ENCODE measurements at regions not wholly inside any gene's neighbourhood (a gene's known extent, or its start where the extent isn't known, plus 50 kb on each side); places are given as distances from the start of the nearest gene placed in this dataset.

DNA sequence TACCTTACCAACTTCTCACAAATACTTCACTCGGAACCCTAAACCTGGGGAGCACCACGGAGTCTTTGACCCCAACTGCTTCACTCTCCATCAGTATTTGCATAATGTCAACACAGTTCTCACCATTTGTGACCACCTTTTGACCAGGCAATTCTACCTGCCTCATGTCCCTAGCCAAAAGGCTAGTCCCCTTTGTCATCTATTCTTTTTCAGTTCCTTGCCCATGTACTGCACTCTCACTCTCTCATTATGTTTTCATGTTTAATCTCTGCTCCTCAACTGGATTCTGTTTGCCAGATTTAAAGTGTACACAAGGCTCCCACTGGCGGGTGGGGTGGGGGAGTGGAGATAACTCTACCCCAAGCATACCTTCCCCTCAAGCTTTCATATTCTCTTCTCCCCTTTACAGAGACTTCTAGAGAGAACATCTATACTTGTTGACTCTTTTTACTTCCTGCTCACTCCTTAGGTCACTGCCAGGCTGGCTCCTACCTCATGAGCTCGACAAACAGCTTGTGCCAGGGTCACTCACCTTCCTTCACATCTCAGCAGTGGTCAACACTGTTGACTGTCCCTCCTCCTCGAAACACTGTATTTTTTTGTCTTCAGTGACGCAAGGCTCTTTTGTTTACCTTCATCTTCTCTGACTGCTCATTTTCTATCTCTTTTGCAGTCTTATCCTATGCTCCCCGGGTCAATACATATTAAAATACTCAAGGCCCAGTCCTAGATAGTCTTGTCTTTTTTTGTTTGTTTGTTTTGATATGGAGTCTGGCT is 88.7 kb upstream of the MAP4K3 start:
- TF ChIP-seq POLR2A (IDR thresholded peaks at IDR 0.05; ENCODE audit: low read depth, low read length) (no peak), POLR2AphosphoS5 (IDR thresholded peaks at IDR 0.05; ENCODE audit: low read depth, low read length) (no peak), TAF1 (IDR thresholded peaks at IDR 0.05; ENCODE audit: borderline replicate concordance, low read depth, low read length) (no peak)

All from GM12892 (cell line).